ENCODE measurements at regions not wholly inside any gene's neighbourhood (a gene's known extent, or its start where the extent isn't known, plus 50 kb on each side); places are given as distances from the start of the nearest gene placed in this dataset.

GRCh38 chr11:19436932-19437331, 196.2 kb upstream of the E2F8 start:
- H3K27ac ChIP-seq: no peak overlapping the region
- no peak overlapping the region for H3K4me3 ChIP-seq
- TF ChIP-seq CTCF (IDR thresholded peaks at IDR 0.05): no peak
- H3K36me3 ChIP-seq: no peaks in the 10 kb centered on the region
- intact Hi-C loops (cut with DNase I): no loop called here
- DNase-seq (no peak), ATAC-seq (no peak)
- H3K9me3 ChIP-seq: no peaks in the 10 kb centered on the region
- H3K4me1 ChIP-seq: peaks cover 0 to 9% of the 10 kb centered on the region in 2 donors
- H3K27me3 ChIP-seq: peaks cover 0 to 3% of the 10 kb centered on the region in 2 donors

- H3K4me3 ChIP-seq: no peak overlapping the region
- DNase-seq (no peak), ATAC-seq (no peak)
- TF ChIP-seq CTCF (IDR thresholded peaks at IDR 0.05): no peak
- peaks cover 0 to 7% of the 10 kb centered on the region in 2 donors for H3K27me3 ChIP-seq
- H3K4me1 ChIP-seq: peaks cover 0 to 9% of the 10 kb centered on the region in 2 donors
- no peaks in the 10 kb centered on the region for H3K36me3 ChIP-seq
- intact Hi-C loops (cut with DNase I): no loop called here
- no peaks in the 10 kb centered on the region for H3K9me3 ChIP-seq
- no peak overlapping the region for H3K27ac ChIP-seq
Measured at GRCh38 chr11:19435306-19435989, 194.7 kb upstream of the E2F8 start.

GRCh38 chr11:19433791-19434190, 193.0 kb upstream of the E2F8 start:
- DNase-seq: no peak
- TF ChIP-seq CTCF (IDR thresholded peaks at IDR 0.05): no peak
- Histone ChIP-seq H3K4me3 (no peak overlapping the region), H3K4me1 (peaks cover 0 to 9% of the 10 kb centered on the region in 2 donors), H3K27me3 (peaks cover 0 to 7% of the 10 kb centered on the region in 2 donors), H3K27ac (no peak overlapping the region), H3K9me3 (no peaks in the 10 kb centered on the region), H3K36me3 (no peaks in the 10 kb centered on the region)
- intact Hi-C loops (cut with DNase I): no loop called here
- no peak for ATAC-seq

- Histone ChIP-seq H3K27me3 (peaks cover 0 to 7% of the 10 kb centered on the region in 2 donors), H3K4me1 (peaks cover 0 to 9% of the 10 kb centered on the region in 2 donors), H3K4me3 (no peak overlapping the region), H3K27ac (no peak overlapping the region), H3K9me3 (no peaks in the 10 kb centered on the region), H3K36me3 (no peaks in the 10 kb centered on the region)
- ATAC-seq: no peak
- intact Hi-C loops (cut with DNase I): no loop called here
- no peak for DNase-seq
- TF ChIP-seq CTCF (IDR thresholded peaks at IDR 0.05): no peak
Measured at GRCh38 chr11:19433367-19433766, 192.6 kb upstream of the E2F8 start.

GRCh38 chr11:19432370-19433061, 191.8 kb upstream of the E2F8 start:
- ATAC-seq: peak; percentile 71
- H3K27me3 ChIP-seq: peaks cover 0 to 3% of the 10 kb centered on the region in 2 donors
- H3K9me3 ChIP-seq: no peaks in the 10 kb centered on the region
- no peak overlapping the region for H3K4me3 ChIP-seq
- H3K27ac ChIP-seq: no peak overlapping the region
- intact Hi-C loops (cut with DNase I): no loop called here
- no peak for TF ChIP-seq CTCF (IDR thresholded peaks at IDR 0.05)
- peaks cover 0 to 4% of the 10 kb centered on the region in 2 donors for H3K4me1 ChIP-seq
- H3K36me3 ChIP-seq: no peaks in the 10 kb centered on the region
- DNase-seq: no peak

Measured in left lung (tissue), 4 donors.